BJ (cell line): ENCODE measurements at regions not wholly inside any gene's neighbourhood (a gene's known extent, or its start where the extent isn't known, plus 50 kb on each side); places are given as distances from the start of the nearest gene placed in this dataset.

Experiments
- CTCF ChIA-PET: fragments of 350-600 bp; formaldehyde crosslinking; extraction: SDS; loops from one replicate; lab custom pipeline; 2021; ENCODE audit warnings: antibody characterized with exemption, inconsistent platforms; lab: Yijun Ruan, JAX
- POLR2A ChIA-PET: fragments of 300-600 bp; sonication (Branson Sonifier 250); formaldehyde crosslinking; extraction: SDS; loops from one replicate; lab custom pipeline; 2021; ENCODE audit warnings: antibody characterized with exemption; lab: Charles Lee
- DNase-seq: peaks from one replicate; pipeline ENCODE4 v3.0.0-alpha.2; 2011; ENCODE audit warnings: low read depth
- H3K27me3 ChIP-seq: 2 replicates; pipeline ENCODE4 v1.6.0; 2011; ENCODE audit warnings: low read length; ENCODE audit not compliant: control insufficient read depth, insufficient read depth
- H3K36me3 ChIP-seq: 2 replicates; pipeline ENCODE4 v1.5.1; 2011; ENCODE audit warnings: low read length; ENCODE audit not compliant: control insufficient read depth, insufficient read depth
- H3K4me3 ChIP-seq: 2 replicates; pipeline ENCODE4 v1.5.1; 2011; ENCODE audit warnings: low read depth, mild to moderate bottlenecking, control low read depth, low read length
- TF ChIP-seq, protein P1 (sequence below): IDR thresholded peaks from 2 replicates; pipeline ENCODE4 v1.5.1; 2011; ENCODE audit warnings: low read depth, mild to moderate bottlenecking, control low read depth, inconsistent platforms, low read length, moderate library complexity; ENCODE audit not compliant: insufficient read depth

- H3K4me3 ChIP-seq: no peak overlapping the region
- no peak for DNase-seq
- H3K36me3 ChIP-seq: no peaks in the 10 kb centered on the region
- TF ChIP-seq, protein P1, sequence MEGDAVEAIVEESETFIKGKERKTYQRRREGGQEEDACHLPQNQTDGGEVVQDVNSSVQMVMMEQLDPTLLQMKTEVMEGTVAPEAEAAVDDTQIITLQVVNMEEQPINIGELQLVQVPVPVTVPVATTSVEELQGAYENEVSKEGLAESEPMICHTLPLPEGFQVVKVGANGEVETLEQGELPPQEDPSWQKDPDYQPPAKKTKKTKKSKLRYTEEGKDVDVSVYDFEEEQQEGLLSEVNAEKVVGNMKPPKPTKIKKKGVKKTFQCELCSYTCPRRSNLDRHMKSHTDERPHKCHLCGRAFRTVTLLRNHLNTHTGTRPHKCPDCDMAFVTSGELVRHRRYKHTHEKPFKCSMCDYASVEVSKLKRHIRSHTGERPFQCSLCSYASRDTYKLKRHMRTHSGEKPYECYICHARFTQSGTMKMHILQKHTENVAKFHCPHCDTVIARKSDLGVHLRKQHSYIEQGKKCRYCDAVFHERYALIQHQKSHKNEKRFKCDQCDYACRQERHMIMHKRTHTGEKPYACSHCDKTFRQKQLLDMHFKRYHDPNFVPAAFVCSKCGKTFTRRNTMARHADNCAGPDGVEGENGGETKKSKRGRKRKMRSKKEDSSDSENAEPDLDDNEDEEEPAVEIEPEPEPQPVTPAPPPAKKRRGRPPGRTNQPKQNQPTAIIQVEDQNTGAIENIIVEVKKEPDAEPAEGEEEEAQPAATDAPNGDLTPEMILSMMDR: no peak
- ChIA-PET POLR2A (no interaction called here), CTCF (no interaction called here)
- H3K27me3 ChIP-seq: no peaks in the 10 kb centered on the region
Observed at GRCh38 chr17:54518706-54519105, 381.9 kb upstream of the TOM1L1 start.

DNA sequence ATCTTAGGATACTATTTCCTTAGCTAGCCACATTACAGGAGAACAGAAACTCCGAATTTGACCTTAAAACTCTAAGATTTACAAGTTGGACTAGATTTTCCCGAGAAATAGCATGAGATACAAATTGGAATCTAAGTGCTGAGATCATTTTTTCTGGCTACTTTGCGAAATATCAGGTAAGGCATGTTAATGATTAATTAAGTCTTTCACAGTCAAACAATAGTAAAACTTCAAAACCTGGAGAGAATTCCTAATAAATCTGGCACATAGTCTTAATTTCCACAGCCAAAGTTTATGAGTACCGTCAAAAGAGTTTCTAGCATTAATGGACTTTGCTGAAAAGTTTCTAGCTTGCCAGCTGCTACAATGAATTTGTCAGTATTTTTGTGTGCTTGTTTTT, 379.5 kb upstream of the TOM1L1 start:
- TF ChIP-seq, protein P1: no peak
- no peak for DNase-seq
- no peaks in the 10 kb centered on the region for H3K36me3 ChIP-seq
- no peak overlapping the region for H3K4me3 ChIP-seq
- H3K27me3 ChIP-seq: no peaks in the 10 kb centered on the region
- CTCF ChIA-PET: no interaction called here
- POLR2A ChIA-PET: no interaction called here

DNA sequence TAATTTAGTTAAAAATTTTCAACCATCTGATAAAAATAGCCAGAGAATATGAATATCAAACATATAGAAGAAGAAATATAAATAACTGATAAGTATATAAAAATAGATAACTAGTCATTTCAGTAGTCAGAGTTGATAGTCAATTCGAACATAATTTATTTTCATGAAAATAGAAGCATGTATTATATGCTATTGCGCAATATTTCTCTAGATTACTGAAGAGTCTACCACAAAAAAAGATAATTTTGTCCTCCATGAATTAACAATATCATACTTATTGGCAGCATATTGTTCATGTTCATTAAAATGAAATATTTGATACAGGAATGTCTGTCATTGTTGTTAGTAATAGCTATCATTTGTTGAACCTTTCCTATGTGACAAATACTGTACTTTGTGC, 376.2 kb upstream of the TOM1L1 start:
- TF ChIP-seq, protein P1: no peak
- no peak for DNase-seq
- Histone ChIP-seq H3K36me3 (no peaks in the 10 kb centered on the region), H3K4me3 (no peak overlapping the region), H3K27me3 (no peaks in the 10 kb centered on the region)
- CTCF ChIA-PET: no interaction called here
- POLR2A ChIA-PET: no interaction called here

DNA sequence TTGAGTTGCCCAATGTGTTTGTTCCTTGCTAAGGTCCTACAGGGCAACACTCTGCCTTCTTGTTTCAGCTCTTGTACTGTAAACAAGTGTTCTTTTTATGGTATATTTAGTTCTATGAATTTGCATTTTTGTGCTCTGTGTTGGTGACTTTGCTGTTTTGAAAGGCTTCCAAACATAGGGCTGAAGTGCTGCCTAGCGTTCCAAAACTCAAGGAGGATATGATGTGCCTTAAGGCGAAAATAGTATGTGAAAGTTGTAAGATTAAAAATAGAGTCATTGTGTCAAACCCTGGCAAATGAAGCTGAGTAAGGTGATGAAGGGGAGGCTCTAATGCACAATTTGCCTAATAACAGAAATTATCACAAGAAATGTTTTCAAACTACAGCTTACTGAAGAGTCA, 372.7 kb upstream of the TOM1L1 start:
- TF ChIP-seq, protein P1: no peak
- no peaks in the 10 kb centered on the region for H3K36me3 ChIP-seq
- no peak overlapping the region for H3K4me3 ChIP-seq
- no peak for DNase-seq
- no peaks in the 10 kb centered on the region for H3K27me3 ChIP-seq
- CTCF ChIA-PET: no interaction called here
- POLR2A ChIA-PET: no interaction called here

DNA sequence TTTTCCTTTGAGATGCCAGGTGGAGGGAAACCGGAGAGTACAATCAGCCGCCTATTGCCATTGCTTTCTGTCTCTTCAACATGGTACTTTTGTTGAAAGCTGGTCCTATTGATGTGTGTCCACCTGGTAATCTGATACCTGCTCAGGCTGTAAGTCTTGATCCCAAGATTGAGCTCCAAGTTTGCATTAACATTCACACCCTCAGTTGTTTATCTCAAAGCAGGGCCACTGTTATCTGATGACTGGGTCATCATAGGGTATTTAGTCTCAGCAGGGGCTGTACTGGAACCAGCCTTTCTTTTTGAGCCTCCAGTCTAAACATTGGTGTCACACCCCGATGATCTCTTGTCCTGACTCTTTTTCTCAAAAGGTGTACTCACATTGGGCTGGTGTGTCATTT, 370.3 kb upstream of the TOM1L1 start:
- no peaks in the 10 kb centered on the region for H3K27me3 ChIP-seq
- POLR2A ChIA-PET: no interaction called here
- TF ChIP-seq, protein P1: no peak
- CTCF ChIA-PET: no interaction called here
- H3K36me3 ChIP-seq: no peaks in the 10 kb centered on the region
- H3K4me3 ChIP-seq: no peak overlapping the region
- DNase-seq: no peak
